Ramos (cell line): ENCODE measurements at regions not wholly inside any gene's neighbourhood (a gene's known extent, or its start where the extent isn't known, plus 50 kb on each side); places are given as distances from the start of the nearest gene placed in this dataset.

Experiments
- in situ Hi-C: fragments of 300-500 bp; cut with MboI; formaldehyde crosslinking; loops from one replicate; pipeline ENCODE4 v1.14.3; 2022; ENCODE audit warnings: low sequenced_read_pairs; ENCODE audit not compliant: unreplicated experiment

DNA sequence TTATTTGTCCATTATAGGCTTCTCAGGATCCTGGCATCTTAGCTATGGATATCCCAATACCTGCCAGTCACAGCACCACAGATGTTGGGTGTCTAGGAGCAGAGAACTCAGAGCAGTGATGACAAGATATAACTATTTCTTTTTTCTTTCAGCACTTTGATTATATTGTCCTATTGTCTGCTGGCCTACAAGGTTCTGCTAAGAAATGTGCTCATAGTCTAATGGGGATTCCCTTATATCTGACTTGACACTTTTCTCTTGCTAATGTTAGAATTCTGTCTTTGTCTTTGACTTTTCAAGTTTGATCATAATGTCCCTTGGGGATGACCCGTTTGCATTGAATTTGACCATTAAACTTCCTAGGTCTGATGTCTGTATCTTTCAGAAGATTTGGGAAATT, 270.4 kb downstream of the OGFRL1 start:
- in situ Hi-C loops: no loop called here

GRCh38 chr6:71567562-71567961, 279.0 kb downstream of the OGFRL1 start:
- in situ Hi-C loops: no loop called here

DNA sequence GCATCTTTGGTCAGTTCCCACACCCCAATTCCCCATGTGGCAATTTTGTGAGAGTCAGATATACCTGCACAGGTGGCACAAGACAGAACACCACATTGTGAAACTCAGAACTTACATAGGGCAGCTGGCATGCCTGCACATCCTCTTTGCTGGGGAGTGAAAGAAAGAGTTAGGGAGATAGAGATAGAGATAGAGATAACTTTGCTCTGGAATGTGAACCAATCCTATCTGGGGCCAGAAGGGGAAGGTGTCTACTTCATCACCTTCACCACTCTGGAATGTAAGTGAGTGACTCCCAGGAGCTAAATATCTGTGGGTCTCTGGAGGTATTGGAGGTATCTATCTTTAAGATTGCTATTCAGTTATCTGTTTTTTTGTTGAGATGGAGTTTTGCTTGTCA, 289.2 kb downstream of the OGFRL1 start:
- in situ Hi-C loops: no loop called here

DNA sequence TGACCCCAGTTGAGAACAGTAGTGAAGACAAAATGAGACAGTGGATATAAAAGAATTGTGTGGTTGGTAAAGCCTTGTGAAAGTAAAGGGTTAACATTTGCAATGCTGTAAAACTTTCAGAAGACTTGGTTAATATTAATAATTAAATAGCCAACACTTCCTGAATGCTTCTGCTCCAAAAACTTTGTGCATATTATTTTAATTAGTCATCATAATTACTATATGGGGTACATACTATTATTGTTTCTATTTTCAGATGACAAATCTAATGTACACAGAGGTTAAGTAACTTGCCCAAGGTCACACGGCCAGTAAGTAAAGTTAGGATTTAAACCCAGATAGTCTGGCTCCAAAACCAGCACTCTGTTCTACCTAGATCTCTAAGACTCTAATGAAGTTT, 291.3 kb downstream of the OGFRL1 start:
- in situ Hi-C loops: no loop called here

DNA sequence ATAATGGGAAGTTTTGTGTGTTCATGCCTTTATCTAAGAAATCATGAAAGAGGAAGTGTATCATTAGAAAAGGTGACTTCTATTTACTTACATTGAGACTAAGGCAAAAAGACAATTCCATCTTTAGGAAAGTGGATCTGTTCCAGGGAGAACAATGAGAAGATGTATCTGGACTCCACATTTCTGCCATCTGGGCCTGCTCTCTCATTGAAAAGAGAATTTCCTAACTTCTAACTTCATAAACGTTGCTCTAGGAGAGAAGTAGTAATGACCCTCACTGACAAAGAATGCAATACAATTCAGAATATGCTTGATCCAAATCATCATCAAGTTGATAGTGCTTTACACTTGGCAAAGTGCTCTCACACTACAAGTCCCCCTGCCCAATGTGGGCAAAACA, 294.2 kb downstream of the OGFRL1 start:
- in situ Hi-C loops: no loop called here

DNA sequence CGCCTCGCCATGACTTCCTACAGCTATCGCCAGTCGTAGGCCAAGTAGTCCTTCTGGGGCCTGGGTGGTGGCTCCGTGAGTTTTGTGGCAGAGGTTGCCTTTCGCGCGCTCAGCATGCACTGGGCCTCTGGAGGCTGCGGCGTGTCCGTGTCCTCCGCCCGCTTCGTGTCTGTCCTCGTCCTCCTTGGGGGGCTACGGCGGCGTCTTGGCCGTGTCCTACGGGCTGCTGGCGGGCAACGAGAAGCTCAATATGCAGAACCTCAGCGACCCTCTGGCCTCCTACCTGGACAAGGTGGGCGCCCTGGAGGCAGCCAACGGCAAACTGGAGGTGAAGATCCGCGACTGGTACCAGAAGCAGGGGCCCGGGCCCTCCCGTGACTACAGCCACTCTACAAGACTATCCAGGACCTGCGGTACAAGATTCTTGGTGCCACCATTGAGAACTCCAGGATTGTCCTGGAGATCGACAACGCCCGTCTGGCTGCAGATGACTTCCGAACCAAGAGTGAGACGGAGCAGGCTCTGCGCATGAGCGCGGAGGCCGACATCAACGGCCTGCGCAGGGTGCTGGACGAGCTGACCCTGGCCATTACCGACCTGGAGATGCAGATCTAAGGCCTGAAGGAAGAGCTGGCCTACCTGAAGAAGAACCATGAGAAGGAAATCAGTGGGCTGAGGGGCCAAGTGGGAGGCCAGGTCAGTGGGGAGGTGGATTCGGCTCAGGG, 296.3 kb downstream of the OGFRL1 start:
- in situ Hi-C loops: no loop called here

DNA sequence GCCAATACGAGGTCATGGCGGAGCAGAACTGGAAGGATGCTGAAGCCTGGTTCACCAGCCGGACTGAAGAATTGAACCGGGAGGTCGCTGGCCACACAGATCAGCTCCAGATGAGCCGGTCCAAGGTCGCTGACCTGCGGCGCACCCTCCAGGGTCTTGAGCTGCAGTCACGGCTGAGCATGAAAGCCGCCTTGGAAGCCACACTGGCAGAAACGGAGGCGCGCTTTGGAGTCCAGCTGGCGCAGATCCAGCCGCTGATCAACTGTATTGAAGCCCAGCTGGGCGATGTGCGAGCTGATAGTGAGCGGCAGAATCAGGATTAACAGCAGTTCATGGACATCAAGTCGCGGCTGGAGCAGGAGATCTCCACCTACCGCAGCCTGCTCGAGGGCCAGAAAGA, 296.9 kb downstream of the OGFRL1 start:
- in situ Hi-C loops: no loop called here

DNA sequence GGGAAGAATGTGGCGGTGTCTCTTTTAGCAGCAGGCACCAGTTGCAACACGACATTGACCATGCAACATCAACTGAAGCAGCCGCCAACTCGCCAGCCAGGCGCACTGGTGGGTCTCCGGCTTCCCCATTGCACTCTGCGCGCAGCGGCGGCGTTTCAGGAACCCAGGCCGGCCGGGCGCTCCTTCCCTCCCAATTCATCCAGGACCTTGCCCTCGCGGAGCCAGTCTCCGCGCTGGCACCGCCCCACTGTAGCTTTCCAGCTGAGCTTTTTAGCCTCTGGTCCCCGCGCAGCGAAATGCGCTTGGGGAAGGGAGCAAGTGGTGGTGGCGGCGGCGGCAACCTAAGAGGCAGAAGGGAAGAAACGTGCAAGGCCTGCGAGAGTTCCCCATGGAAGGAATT, 297.9 kb upstream of the RIMS1 start:
- in situ Hi-C loops: no loop called here

- in situ Hi-C loops: no loop called here
Observed at GRCh38 chr6:71589254-71589653, 297.1 kb upstream of the RIMS1 start.

DNA sequence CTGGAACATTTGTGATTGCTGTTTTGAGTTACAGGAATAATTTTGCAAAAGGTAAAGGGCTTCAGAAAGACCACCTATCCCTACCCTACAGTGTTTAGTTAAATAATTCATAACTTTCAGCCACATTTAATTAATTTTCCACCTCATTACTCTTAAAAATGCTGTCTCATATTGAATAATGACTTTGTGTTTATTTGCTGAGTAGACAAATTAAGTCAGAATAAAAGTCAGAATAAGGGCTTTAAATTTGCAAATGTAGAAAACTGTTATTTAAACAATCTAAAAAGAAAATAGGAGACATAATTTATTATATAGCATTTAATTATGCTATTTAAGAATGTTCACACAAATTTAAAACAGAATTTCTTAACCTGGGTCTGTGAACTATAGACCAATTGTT, 293.7 kb upstream of the RIMS1 start:
- in situ Hi-C loops: no loop called here

GRCh38 chr6:71599359-71599758, 287.0 kb upstream of the RIMS1 start:
- in situ Hi-C loops: no loop called here

DNA sequence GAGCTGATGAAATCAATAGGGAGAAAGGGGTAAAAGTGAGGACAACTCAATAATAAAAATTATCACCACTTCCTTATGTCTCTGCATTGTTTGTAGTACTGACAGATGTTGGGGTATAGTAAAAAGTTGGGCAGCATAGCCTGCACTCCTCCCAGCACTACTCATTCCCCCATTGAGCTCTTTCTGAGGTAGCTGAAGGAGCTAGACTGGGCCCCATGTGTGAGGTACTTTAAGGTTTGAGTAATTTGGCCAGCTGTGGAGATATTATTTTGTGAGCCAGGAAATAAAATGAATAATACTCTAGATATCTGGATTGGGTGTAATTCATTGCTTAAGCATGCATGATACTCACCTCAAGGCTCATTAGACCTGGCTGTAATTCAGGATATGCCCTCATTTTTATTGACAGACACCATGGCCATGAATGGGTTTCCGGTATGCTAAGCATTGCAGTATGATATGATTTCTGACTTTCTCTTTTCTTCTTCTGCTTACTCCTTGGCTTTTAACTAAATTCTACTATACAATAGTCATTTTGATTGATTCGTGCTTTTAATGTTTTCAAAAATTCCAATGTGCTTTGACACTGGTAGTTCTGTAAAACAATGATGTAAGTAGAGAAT, 283.9 kb upstream of the RIMS1 start:
- in situ Hi-C loops: no loop called here

GRCh38 chr6:71603021-71603420, 283.3 kb upstream of the RIMS1 start:
- in situ Hi-C loops: no loop called here

DNA sequence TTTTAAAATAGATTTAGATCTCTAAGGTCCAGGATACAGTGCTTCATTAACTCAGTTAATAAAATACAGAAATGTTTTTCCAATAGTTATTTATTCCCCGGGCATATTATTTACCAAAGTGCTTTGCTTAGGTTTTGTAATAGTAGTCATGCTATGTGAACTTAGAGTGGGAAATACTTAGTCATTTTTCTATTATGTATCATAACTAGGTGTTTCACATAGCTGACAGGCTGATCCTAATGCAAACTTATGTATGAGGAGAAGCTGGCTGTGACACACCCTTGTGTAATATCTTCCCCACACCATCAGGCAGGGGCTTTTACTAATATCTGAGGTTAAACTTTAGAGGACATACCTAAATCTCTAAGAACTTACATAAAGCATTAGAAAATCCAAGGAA, 277.7 kb upstream of the RIMS1 start:
- in situ Hi-C loops: no loop called here

DNA sequence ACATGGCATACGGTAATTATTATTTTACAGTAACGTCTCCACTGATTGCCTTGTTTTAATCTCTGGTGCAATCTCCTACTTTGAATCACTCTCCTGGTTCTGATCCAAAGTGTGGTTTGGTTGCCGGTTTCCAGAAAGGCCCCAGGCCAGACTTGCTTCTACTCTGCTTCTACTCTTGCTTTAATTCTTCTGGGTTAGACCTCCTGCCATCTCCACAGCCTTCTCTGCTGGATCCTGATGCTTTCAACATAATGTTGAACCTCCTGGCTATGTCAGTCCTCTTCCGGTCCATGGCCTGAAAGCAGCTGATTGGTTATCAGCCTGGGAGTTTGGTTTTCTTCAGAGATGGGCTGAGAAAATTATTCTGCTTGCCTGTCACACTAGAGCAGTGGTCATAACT, 266.5 kb upstream of the RIMS1 start:
- in situ Hi-C loops: no loop called here

DNA sequence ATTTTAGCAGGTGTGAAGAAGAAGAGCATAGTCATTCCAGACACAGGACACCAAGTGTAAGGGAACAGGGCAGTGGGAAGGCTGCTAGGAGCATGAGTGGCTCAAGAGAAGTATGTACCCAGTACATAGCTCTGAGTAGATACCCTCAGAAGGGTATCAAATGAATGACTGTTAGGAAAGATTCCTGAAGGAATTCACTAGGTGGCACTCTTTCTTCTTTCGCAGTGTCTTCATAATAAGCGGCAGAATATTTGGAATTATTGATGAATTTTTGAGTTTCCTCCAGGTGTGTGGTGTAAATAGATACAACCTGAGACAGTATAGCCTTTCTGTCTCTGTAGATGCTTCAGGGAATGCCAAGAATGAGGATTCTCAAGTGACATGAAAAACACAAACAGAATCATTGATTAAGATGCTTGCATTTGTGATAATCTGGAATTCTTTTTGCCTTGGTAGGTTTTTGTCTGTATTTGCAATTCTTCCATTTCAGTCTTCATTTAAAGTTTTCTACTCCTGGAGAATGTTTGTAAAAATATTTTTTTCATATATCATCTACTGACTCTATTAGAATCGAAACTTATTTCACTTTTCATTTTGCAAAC, 264.3 kb upstream of the RIMS1 start:
- in situ Hi-C loops: no loop called here

GRCh38 chr6:71642120-71642519, 244.2 kb upstream of the RIMS1 start:
- in situ Hi-C loops: no loop called here

DNA sequence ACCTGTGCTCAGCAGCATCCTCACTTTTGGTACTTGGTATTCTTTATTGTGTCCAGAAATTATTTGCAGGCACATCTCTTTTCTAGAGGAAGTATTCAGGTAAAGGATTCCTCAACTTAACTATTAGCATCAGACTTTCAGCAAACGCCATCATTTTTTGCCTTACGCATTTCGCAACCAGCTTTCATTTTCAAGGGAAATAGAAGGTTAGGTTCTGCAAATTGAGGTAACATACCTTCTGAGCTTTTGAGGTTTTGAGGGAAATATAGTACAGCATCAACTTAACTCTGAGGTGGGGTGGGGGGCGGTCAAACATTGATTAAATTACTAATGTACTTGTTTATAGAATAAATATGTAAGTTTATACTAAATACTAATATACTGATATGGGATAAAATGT, 243.6 kb upstream of the RIMS1 start:
- in situ Hi-C loops: no loop called here

DNA sequence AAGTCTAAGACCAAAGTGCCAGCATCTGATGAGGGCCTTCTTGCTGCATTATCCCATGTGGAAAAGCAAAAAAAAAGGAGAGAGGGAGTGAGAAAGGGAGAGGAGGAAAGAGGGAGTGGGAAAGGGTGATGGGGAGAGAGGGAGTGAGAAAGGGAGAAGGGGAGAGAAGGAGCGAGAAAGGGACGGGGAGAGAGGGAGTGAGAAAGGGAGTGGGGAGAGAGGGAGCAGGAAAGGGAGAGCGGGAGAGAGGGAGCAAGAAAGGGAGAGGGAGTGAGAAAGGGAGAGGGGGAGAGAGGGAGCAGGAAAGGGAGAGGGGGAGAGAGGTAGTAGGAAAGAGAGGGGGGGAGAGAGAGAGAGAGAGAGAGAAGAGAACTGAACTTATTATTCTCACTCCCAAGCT, 241.1 kb upstream of the RIMS1 start:
- in situ Hi-C loops: no loop called here

DNA sequence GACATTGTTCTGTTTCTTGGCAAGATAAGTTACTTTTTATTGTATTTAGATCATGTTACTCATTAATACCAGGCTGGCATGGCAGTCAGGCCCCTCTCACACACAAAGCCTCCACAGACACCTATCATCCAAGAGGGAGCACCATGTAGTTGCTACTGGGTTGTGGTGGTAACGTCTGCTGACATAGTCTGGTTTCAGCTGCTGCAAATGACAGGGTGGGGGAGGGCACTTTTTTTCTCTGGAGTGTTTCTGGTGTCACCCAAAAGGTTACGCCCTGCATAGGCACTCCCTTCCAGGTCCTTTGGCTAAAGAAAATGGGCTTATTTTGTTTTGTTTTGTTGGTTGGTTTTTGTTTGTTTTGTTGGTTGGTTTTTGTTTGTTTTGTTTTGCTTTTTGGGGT, 236.4 kb upstream of the RIMS1 start:
- in situ Hi-C loops: no loop called here

- in situ Hi-C loops: no loop called here
Observed at GRCh38 chr6:71651636-71652035, 234.7 kb upstream of the RIMS1 start.

GRCh38 chr6:71656121-71656520, 230.2 kb upstream of the RIMS1 start:
- in situ Hi-C loops: no loop called here
